ENCODE measurements at regions not wholly inside any gene's neighbourhood (a gene's known extent, or its start where the extent isn't known, plus 50 kb on each side); places are given as distances from the start of the nearest gene placed in this dataset.

DNA sequence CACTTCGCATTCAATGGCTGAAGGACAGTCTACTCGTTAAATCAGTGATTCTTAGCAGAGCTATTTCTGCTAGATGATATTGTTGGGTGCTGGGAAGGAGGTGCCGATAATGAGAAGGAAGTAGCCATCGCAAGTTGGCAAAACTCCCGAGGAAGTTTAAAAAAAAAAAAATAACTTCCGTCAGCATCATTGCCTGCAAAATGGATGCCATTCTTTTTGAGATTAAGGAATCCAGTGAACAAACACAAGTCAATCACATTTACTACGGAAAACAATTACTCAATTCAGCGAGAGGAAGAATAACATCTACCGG is 74.4 kb upstream of the SFMBT2 start:
- H3K27ac ChIP-seq, result no peak overlapping the region
- TF ChIP-seq, protein P1, sequence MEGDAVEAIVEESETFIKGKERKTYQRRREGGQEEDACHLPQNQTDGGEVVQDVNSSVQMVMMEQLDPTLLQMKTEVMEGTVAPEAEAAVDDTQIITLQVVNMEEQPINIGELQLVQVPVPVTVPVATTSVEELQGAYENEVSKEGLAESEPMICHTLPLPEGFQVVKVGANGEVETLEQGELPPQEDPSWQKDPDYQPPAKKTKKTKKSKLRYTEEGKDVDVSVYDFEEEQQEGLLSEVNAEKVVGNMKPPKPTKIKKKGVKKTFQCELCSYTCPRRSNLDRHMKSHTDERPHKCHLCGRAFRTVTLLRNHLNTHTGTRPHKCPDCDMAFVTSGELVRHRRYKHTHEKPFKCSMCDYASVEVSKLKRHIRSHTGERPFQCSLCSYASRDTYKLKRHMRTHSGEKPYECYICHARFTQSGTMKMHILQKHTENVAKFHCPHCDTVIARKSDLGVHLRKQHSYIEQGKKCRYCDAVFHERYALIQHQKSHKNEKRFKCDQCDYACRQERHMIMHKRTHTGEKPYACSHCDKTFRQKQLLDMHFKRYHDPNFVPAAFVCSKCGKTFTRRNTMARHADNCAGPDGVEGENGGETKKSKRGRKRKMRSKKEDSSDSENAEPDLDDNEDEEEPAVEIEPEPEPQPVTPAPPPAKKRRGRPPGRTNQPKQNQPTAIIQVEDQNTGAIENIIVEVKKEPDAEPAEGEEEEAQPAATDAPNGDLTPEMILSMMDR (conservative IDR thresholded peaks at IDR 0.05), result no peak

- TF ChIP-seq, protein P1 (conservative IDR thresholded peaks at IDR 0.05), result no peak
- no peak overlapping the region for H3K27ac ChIP-seq
Observed at GRCh38 chr10:7484456-7485243, 73.8 kb upstream of the SFMBT2 start.

DNA sequence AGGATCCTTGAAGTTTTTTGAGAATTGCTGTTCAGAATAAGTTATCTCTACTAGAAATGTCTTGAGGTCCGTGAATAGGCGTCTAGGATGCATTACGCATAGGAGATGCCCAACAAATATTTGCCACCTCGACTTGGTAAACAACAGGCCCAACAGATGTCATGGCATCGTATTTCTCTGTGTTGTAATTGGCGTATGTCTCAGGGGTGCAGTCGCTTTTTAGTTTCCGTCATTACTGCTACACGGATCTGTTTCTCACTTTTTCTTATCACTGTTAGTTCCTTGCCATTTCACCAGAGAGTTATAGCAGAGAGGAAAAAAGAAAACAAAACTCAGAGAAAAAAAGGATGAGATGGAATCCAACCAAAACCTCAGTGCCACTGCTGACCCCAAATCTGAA is 73.0 kb upstream of the SFMBT2 start:
- TF ChIP-seq, protein P1 (conservative IDR thresholded peaks at IDR 0.05), result no peak
- no peak overlapping the region for H3K27ac ChIP-seq

DNA sequence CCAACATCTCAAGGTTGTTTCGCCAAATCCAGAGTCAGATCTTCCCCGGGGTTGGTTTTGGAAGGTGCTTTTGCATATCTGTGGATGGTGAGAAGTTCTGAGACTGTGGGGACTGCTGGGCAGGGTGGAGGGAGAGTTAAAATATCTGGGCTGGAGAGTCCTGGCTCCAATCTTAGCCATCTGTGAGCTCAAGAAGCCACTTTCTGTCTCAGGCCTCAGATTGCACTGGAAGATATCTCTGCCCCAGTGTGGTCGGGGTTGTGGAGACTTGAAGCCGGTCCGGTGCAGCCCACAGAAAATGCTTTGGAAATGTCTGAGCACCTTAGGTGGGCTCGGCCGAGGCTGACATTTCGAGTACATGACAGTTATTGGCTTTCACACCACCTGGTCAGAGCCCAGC is 72.2 kb upstream of the SFMBT2 start:
- TF ChIP-seq, protein P1 (conservative IDR thresholded peaks at IDR 0.05), result no peak

DNA sequence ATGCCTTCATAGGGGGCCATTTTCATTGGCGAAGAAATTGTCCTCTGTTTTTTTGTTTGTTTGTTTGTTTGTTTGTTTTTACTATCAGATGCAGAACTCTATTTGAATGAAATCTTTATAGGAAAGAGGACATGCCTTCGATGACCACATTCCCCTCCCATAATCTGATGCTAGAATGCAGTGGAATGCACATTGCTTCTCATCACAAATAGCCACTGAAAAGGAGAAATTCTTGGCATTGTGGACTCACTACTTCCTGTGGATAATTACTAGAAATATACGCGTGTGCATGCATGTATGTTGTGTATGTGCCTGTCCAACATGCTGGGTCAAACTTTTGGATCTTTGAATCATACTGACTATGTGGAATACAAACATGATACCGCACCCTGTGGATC is 70.5 kb upstream of the SFMBT2 start:
- no peak overlapping the region for H3K27ac ChIP-seq
- TF ChIP-seq, protein P1 (conservative IDR thresholded peaks at IDR 0.05), result no peak

More for the DNA sequence above, 72.2 kb upstream of the SFMBT2 start:
- H3K27ac ChIP-seq, result no peak overlapping the region

GRCh38 chr10:7480742-7481367 is 70.0 kb upstream of the SFMBT2 start:
- no peak overlapping the region for H3K27ac ChIP-seq

DNA sequence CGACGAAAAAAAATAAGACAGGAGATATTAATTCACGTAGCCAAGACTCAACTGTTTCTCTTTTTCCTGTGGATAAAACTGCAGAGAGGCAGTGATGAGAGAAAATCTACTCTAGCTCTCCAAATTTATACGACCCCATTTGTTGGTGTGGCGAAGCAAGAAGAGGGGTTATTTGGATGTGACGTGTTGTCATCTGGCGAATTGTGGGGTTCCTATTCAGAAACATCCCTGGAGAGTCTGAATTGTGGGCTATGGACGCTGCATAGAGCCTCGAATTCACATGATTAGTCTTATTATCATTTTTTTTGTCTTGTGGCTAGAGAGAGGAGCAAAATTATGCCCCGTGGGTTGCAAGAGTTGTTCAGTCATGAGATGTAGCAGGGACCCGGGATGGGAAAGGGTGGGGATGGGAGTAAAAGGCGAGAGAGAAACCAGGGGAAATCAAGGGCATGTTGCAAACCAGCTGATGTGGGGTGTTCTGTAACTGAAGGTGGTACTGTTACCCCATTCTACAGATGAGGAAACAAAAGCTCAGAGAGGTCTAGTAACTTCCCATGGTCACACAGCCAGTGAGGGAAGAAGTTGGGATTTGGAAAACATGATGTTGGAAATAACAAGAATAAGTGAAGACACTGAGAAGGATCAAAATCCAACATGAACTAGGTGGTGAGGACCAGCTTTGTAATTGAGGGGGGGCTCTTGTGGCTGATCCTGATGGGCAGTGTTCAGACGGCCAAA is 69.2 kb upstream of the SFMBT2 start:
- TF ChIP-seq, protein P1 (conservative IDR thresholded peaks at IDR 0.05), result no peak
- H3K27ac ChIP-seq, result no peak overlapping the region

More at GRCh38 chr10:7480742-7481367, 70.0 kb upstream of the SFMBT2 start:
- TF ChIP-seq, protein P1 (conservative IDR thresholded peaks at IDR 0.05), result no peak

Data from VCaP (cell line).